Naive thymus-derived CD4-positive, alpha-beta T cell (primary cell): ENCODE measurements at regions not wholly inside any gene's neighbourhood (a gene's known extent, or its start where the extent isn't known, plus 50 kb on each side); places are given as distances from the start of the nearest gene placed in this dataset.

Experiments used
- ATAC-seq: fragments of 150-1000 bp; cut with Tn5 transposase; 2 replicates; pipeline ENCODE4 v1.10.0; 2021; ENCODE audit warnings: mild to moderate bottlenecking, moderate library complexity
- CTCF ChIA-PET: fragments of 350-600 bp; sonication (Branson Sonifier 250); formaldehyde crosslinking; loops from one replicate; lab custom pipeline; 2021; ENCODE audit warnings: antibody characterized with exemption; lab: Charles Lee
- POLR2A ChIA-PET: fragments of 350-600 bp; sonication (Branson Sonifier 250); formaldehyde crosslinking; loops from one replicate; lab custom pipeline; 2021; ENCODE audit warnings: antibody characterized with exemption, inconsistent platforms; lab: Charles Lee
- DNase-seq, 9 donors: peaks; one replicate each; pipeline versions ENCODE4 v3.0.0 to v3.0.0-alpha.2; 2020 to 2022; ENCODE audit warnings: mixed read lengths in 1 of 9
- H3K27ac ChIP-seq: one replicate; pipeline ENCODE4 v1.7.0; 2013; ENCODE audit warnings: mild to moderate bottlenecking, low read depth, low read length, moderate library complexity
- H3K27me3 ChIP-seq, 2 donors: one replicate each; pipeline ENCODE4 v1.7.0; 2013; ENCODE audit warnings: low read length in 2 of 2, mild to moderate bottlenecking in 2 of 2, moderate library complexity in 2 of 2; ENCODE audit not compliant: control insufficient read depth in 2 of 2, insufficient read depth in 2 of 2
- H3K36me3 ChIP-seq, 3 experiments: 1 replicate in 2 of 3; 2 replicates in 1 of 3; pipeline ENCODE4 v1.7.0; 2013; ENCODE audit warnings: low read length in 3 of 3, mild to moderate bottlenecking in 3 of 3, moderate library complexity in 1 of 3; ENCODE audit not compliant: insufficient read depth in 3 of 3, control insufficient read depth in 2 of 3
- H3K4me1 ChIP-seq, 2 donors: one replicate each; pipeline ENCODE4 v1.7.0; 2013; ENCODE audit warnings: low read length in 2 of 2, mild to moderate bottlenecking in 2 of 2, moderate library complexity in 1 of 2; ENCODE audit not compliant: control insufficient read depth in 2 of 2, insufficient read depth in 2 of 2
- H3K4me3 ChIP-seq: 2 replicates; pipeline ENCODE4 v1.7.0; 2013; ENCODE audit warnings: mild to moderate bottlenecking, low read length
- H3K9me3 ChIP-seq, 3 experiments: 1 replicate in 2 of 3; 2 replicates in 1 of 3; pipeline ENCODE4 v1.7.0; 2013; ENCODE audit warnings: low read length in 3 of 3; ENCODE audit not compliant: control insufficient read depth in 2 of 3
- H3K27ac Mint-ChIP-seq, 9 donors: one replicate each; pipeline ENCODE4 v1.8.0; 2020 to 2022; ENCODE audit warnings: mixed read lengths in 9 of 9, mild to moderate bottlenecking in 8 of 9, moderate library complexity in 5 of 9, inconsistent platforms in 2 of 9
- H3K27me3 Mint-ChIP-seq, 5 donors: one replicate each; pipeline ENCODE4 v1.8.0; 2021 to 2022; ENCODE audit warnings: mixed read lengths in 5 of 5, mild to moderate bottlenecking in 1 of 5
- H3K36me3 Mint-ChIP-seq, 5 donors: one replicate each; pipeline ENCODE4 v1.8.0; 2020 to 2022; ENCODE audit warnings: mixed read lengths in 5 of 5, mild to moderate bottlenecking in 3 of 5, inconsistent platforms in 1 of 5
- H3K4me1 Mint-ChIP-seq, 7 donors: one replicate each; pipeline ENCODE4 v1.8.0; 2020 to 2022; ENCODE audit warnings: mixed read lengths in 7 of 7, mild to moderate bottlenecking in 3 of 7, inconsistent platforms in 1 of 7
- H3K4me3 Mint-ChIP-seq, 10 donors: one replicate each; pipeline ENCODE4 v1.8.0; 2020 to 2022; ENCODE audit warnings: mild to moderate bottlenecking in 10 of 10, mixed read lengths in 10 of 10, moderate library complexity in 6 of 10, inconsistent platforms in 2 of 10
- H3K9me3 Mint-ChIP-seq, 11 donors: one replicate each; pipeline ENCODE4 v1.8.0; 2020 to 2022; ENCODE audit warnings: mixed read lengths in 11 of 11, mild to moderate bottlenecking in 4 of 11, inconsistent platforms in 1 of 11, moderate library complexity in 1 of 11
- intact Hi-C, 2 donors: fragments of 100-400 bp; cut with micrococcal nuclease; formaldehyde crosslinking; loops; one replicate each; pipeline ENCODE4 v1.15.1; 2023

- intact Hi-C loops, result no loop called here
- ChIA-PET POLR2A (no interaction called here), CTCF (no interaction called here)
- H3K27me3 ChIP-seq, result no peaks in the 10 kb centered on the region
- no peak overlapping the region for H3K27ac ChIP-seq
- no peak overlapping the region for H3K4me3 ChIP-seq
- Mint-ChIP-seq H3K36me3 (no peaks in the 10 kb centered on the region), H3K4me3 (no peak overlapping the region), H3K27me3 (no peaks in the 10 kb centered on the region), H3K4me1 (no peaks in the 10 kb centered on the region), H3K9me3 (peaks cover 0 to 16% (median 1%) of the 10 kb centered on the region in 11 donors), H3K27ac (no peak overlapping the region)
- DNase-seq (no peak), ATAC-seq (no peak)
- H3K4me1 ChIP-seq, result no peaks in the 10 kb centered on the region
- no peaks in the 10 kb centered on the region for H3K9me3 ChIP-seq
- H3K36me3 ChIP-seq, result no peaks in the 10 kb centered on the region
These were observed 132.4 kb upstream of the ANO3 start for GRCh38 chr11:26199331-26200095.

DNA sequence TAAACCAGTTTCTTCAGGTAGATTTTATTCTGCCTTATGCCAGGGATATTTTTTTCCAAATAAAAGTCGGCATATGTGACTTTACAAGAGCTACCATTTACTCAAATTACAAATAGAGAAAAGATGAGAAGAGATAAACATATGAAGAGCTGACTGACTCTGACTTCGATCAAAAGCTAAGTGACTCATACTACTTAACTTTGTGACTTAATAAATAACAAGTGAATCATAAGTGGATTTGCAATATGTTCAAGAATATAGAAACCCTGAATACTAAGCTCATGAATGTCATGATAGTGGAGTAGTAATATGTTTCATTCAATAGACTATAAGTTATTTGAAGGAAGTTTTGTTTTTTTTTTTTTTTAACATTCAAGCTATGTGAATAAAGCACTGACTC, 130.5 kb upstream of the ANO3 start:
- DNase-seq, result no peak
- no peaks in the 10 kb centered on the region for H3K27me3 Mint-ChIP-seq
- Histone ChIP-seq H3K4me1 (no peaks in the 10 kb centered on the region), H3K9me3 (no peaks in the 10 kb centered on the region), H3K36me3 (no peaks in the 10 kb centered on the region), H3K27me3 (no peaks in the 10 kb centered on the region), H3K4me3 (no peak overlapping the region), H3K27ac (no peak overlapping the region)
- H3K27ac Mint-ChIP-seq, result no peak overlapping the region
- intact Hi-C loops, result no loop called here
- no peak for ATAC-seq
- CTCF ChIA-PET, result no interaction called here
- H3K9me3 Mint-ChIP-seq, result peaks cover 0 to 11% (median 2%) of the 10 kb centered on the region in 11 donors
- H3K4me3 Mint-ChIP-seq, result no peak overlapping the region
- POLR2A ChIA-PET, result no interaction called here
- H3K36me3 Mint-ChIP-seq, result no peaks in the 10 kb centered on the region
- no peaks in the 10 kb centered on the region for H3K4me1 Mint-ChIP-seq

DNA sequence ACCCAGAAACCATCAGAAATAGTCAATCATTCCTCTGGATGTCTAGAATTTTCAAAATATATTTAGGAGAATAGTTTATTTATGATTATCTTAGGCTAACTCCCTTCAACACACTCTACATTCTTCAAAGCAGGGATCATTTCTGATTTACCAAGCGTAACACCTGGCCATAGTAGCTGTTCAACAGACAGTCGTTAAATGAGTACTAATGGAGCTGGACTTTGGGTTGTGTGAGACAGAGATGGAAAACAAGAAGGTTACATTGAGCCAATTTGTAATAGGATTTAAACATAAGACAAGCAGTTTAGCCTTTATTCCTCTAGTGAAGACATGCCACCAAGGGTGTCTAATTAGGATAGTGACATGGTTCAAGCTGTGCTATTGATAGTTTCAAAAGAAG, 129.2 kb upstream of the ANO3 start:
- Mint-ChIP-seq H3K27ac (no peak overlapping the region), H3K4me3 (no peak overlapping the region), H3K36me3 (no peaks in the 10 kb centered on the region), H3K4me1 (no peaks in the 10 kb centered on the region), H3K9me3 (peaks cover 0 to 15% (median 2%) of the 10 kb centered on the region in 11 donors), H3K27me3 (no peaks in the 10 kb centered on the region)
- Histone ChIP-seq H3K4me3 (no peak overlapping the region), H3K36me3 (no peaks in the 10 kb centered on the region), H3K27ac (no peak overlapping the region), H3K4me1 (no peaks in the 10 kb centered on the region), H3K9me3 (no peaks in the 10 kb centered on the region), H3K27me3 (no peaks in the 10 kb centered on the region)
- CTCF ChIA-PET, result no interaction called here
- DNase-seq (no peak), ATAC-seq (no peak)
- intact Hi-C loops, result no loop called here
- POLR2A ChIA-PET, result no interaction called here

GRCh38 chr11:26204101-26204500, 127.8 kb upstream of the ANO3 start:
- no peaks in the 10 kb centered on the region for H3K27me3 Mint-ChIP-seq
- H3K9me3 Mint-ChIP-seq, result peaks cover 0 to 14% (median 1%) of the 10 kb centered on the region in 11 donors
- no peak overlapping the region for H3K4me3 ChIP-seq
- no peaks in the 10 kb centered on the region for H3K4me1 Mint-ChIP-seq
- no peak overlapping the region for H3K27ac ChIP-seq
- no peak overlapping the region for H3K27ac Mint-ChIP-seq
- no peaks in the 10 kb centered on the region for H3K36me3 Mint-ChIP-seq
- intact Hi-C loops, result no loop called here
- DNase-seq (no peak), ATAC-seq (no peak)
- H3K27me3 ChIP-seq, result no peaks in the 10 kb centered on the region
- CTCF ChIA-PET, result no interaction called here
- H3K9me3 ChIP-seq, result no peaks in the 10 kb centered on the region
- H3K4me1 ChIP-seq, result no peaks in the 10 kb centered on the region
- no peak overlapping the region for H3K4me3 Mint-ChIP-seq
- H3K36me3 ChIP-seq, result no peaks in the 10 kb centered on the region
- POLR2A ChIA-PET, result no interaction called here

GRCh38 chr11:26204839-26205238, 127.1 kb upstream of the ANO3 start:
- no peak overlapping the region for H3K4me3 Mint-ChIP-seq
- no peaks in the 10 kb centered on the region for H3K36me3 Mint-ChIP-seq
- Histone ChIP-seq H3K27ac (no peak overlapping the region), H3K27me3 (no peaks in the 10 kb centered on the region), H3K4me1 (no peaks in the 10 kb centered on the region), H3K9me3 (no peaks in the 10 kb centered on the region), H3K4me3 (no peak overlapping the region), H3K36me3 (no peaks in the 10 kb centered on the region)
- H3K4me1 Mint-ChIP-seq, result no peaks in the 10 kb centered on the region
- ATAC-seq (no peak), DNase-seq (no peak)
- H3K27me3 Mint-ChIP-seq, result no peaks in the 10 kb centered on the region
- peaks cover 0 to 14% (median 2%) of the 10 kb centered on the region in 11 donors for H3K9me3 Mint-ChIP-seq
- intact Hi-C loops, result no loop called here
- POLR2A ChIA-PET, result no interaction called here
- H3K27ac Mint-ChIP-seq, result no peak overlapping the region
- CTCF ChIA-PET, result no interaction called here

GRCh38 chr11:26219183-26220117, 112.5 kb upstream of the ANO3 start:
- ChIA-PET POLR2A (no interaction called here), CTCF (interaction anchor here (0.7 kb wide), 1 partner anchor 10 kb away, joined by 3 read pairs; no protein-coding TSS in a partner anchor)
- Histone ChIP-seq H3K4me1 (no peaks in the 10 kb centered on the region), H3K27ac (no peak overlapping the region), H3K36me3 (no peaks in the 10 kb centered on the region), H3K27me3 (no peaks in the 10 kb centered on the region), H3K4me3 (no peak overlapping the region), H3K9me3 (peaks cover 0 to 4% (median 0%) of the 10 kb centered on the region in 3 experiments)
- Mint-ChIP-seq H3K4me3 (no peak overlapping the region), H3K36me3 (no peaks in the 10 kb centered on the region), H3K27me3 (no peaks in the 10 kb centered on the region), H3K4me1 (no peaks in the 10 kb centered on the region), H3K9me3 (peaks cover 0 to 16% (median 3%) of the 10 kb centered on the region in 11 donors), H3K27ac (no peak overlapping the region)
- DNase-seq (no peak), ATAC-seq (no peak)
- intact Hi-C loops, result no loop called here
